ENCODE measurements at regions not wholly inside any gene's neighbourhood (a gene's known extent, or its start where the extent isn't known, plus 50 kb on each side); places are given as distances from the start of the nearest gene placed in this dataset.

- no peaks in the 10 kb centered on the region for H3K4me1 ChIP-seq
- DNase-seq (ENCODE audit: low spot score in 2 of 2) = no peak
- H3K27ac ChIP-seq = no peak overlapping the region
- no peak for TF ChIP-seq CTCF (IDR thresholded peaks at IDR 0.05)
- H3K4me3 ChIP-seq = no peak overlapping the region
- H3K9me3 ChIP-seq = no peaks in the 10 kb centered on the region
- intact Hi-C loops (cut with DNase I) = no loop called here
- H3K36me3 ChIP-seq = no peaks in the 10 kb centered on the region
- no peaks in the 10 kb centered on the region for H3K27me3 ChIP-seq
These were observed 145.5 kb downstream of the DLEU7 start for GRCh38 chr13:50697746-50698539.

- Histone ChIP-seq H3K4me1 (no peaks in the 10 kb centered on the region), H3K27ac (no peak overlapping the region), H3K4me3 (no peak overlapping the region), H3K27me3 (no peaks in the 10 kb centered on the region), H3K9me3 (no peaks in the 10 kb centered on the region), H3K36me3 (no peaks in the 10 kb centered on the region)
- TF ChIP-seq CTCF (IDR thresholded peaks at IDR 0.05) = no peak
- DNase-seq (ENCODE audit: low spot score in 2 of 2) = no peak
- intact Hi-C loops (cut with DNase I) = no loop called here
These were observed 143.4 kb downstream of the DLEU7 start for GRCh38 chr13:50699874-50700663.

GRCh38 chr13:50700664-50701305 is 142.7 kb downstream of the DLEU7 start:
- no peak overlapping the region for H3K27ac ChIP-seq
- H3K4me3 ChIP-seq = no peak overlapping the region
- no peak for DNase-seq (ENCODE audit: low spot score in 2 of 2)
- H3K9me3 ChIP-seq = no peaks in the 10 kb centered on the region
- H3K27me3 ChIP-seq = no peaks in the 10 kb centered on the region
- H3K4me1 ChIP-seq = no peaks in the 10 kb centered on the region
- no peak for TF ChIP-seq CTCF (IDR thresholded peaks at IDR 0.05)
- intact Hi-C loops (cut with DNase I) = no loop called here
- H3K36me3 ChIP-seq = no peaks in the 10 kb centered on the region

- Histone ChIP-seq H3K27ac (no peak overlapping the region), H3K36me3 (no peaks in the 10 kb centered on the region), H3K9me3 (no peaks in the 10 kb centered on the region), H3K27me3 (no peaks in the 10 kb centered on the region), H3K4me1 (no peaks in the 10 kb centered on the region), H3K4me3 (no peak overlapping the region)
- DNase-seq (ENCODE audit: low spot score in 2 of 2) = no peak
- TF ChIP-seq CTCF (IDR thresholded peaks at IDR 0.05) = no peak
- intact Hi-C loops (cut with DNase I) = no loop called here
These were observed 142.0 kb downstream of the DLEU7 start for GRCh38 chr13:50701469-50701868.

- intact Hi-C loops (cut with DNase I) = no loop called here
- DNase-seq (ENCODE audit: low spot score in 2 of 2) = no peak
- no peaks in the 10 kb centered on the region for H3K36me3 ChIP-seq
- no peaks in the 10 kb centered on the region for H3K4me1 ChIP-seq
- no peak overlapping the region for H3K4me3 ChIP-seq
- no peaks in the 10 kb centered on the region for H3K9me3 ChIP-seq
- no peak overlapping the region for H3K27ac ChIP-seq
- no peak for TF ChIP-seq CTCF (IDR thresholded peaks at IDR 0.05)
- H3K27me3 ChIP-seq = no peaks in the 10 kb centered on the region
These were observed 137.0 kb downstream of the DLEU7 start for GRCh38 chr13:50706505-50706904.
